Gastroesophageal sphincter (tissue), 4 donors: ENCODE measurements at regions not wholly inside any gene's neighbourhood (a gene's known extent, or its start where the extent isn't known, plus 50 kb on each side); places are given as distances from the start of the nearest gene placed in this dataset.
"Not testable (repeated sequence)": the region's sequence is repeated elsewhere in the genome, so short reads cannot be mapped to it uniquely, and the experiment has no call there.

Experiments
- ATAC-seq: fragments of 150-250 bp; one replicate; pipeline ENCODE4 v1.9.1; 2016; ENCODE audit warnings: mild to moderate bottlenecking, moderate library complexity
- H3K27ac ChIP-seq, 4 donors: fragments of 200-600 bp; sonication (generic) in 3 of 4; 1 replicate in 3 of 4; 2 replicates in 1 of 4; pipeline ENCODE4 v1.5.1; 2016 to 2019
- H3K27me3 ChIP-seq: fragments of 200-600 bp; sonication (generic); one replicate; pipeline ENCODE4 v1.5.1; 2019
- H3K36me3 ChIP-seq, 2 donors: fragments of 200-600 bp; sonication (generic); one replicate each; pipeline ENCODE4 v1.5.1; 2019; ENCODE audit warnings: control low read depth in 1 of 2
- H3K4me1 ChIP-seq, 3 donors: fragments of 200-600 bp; sonication (generic); 1 replicate in 2 of 3; 2 replicates in 1 of 3; pipeline ENCODE4 v1.5.1; 2016 to 2019; ENCODE audit warnings: control low read depth in 2 of 3
- H3K4me3 ChIP-seq, 2 donors: fragments of 200-600 bp; sonication (generic); one replicate each; pipeline ENCODE4 v1.5.1; 2019; ENCODE audit warnings: mild to moderate bottlenecking in 1 of 2, moderate library complexity in 1 of 2
- H3K9me3 ChIP-seq, 3 donors: fragments of 200-600 bp; sonication (generic); one replicate each; pipeline ENCODE4 v1.5.1; 2017 to 2019; ENCODE audit warnings: control low read depth in 2 of 3
- CTCF ChIP-seq, 4 experiments: fragments of 200-600 bp in 2 of 4; fragments of 450-650 bp in 2 of 4; sonication (generic) in 1 of 4; IDR thresholded peaks; one replicate each; pipeline ENCODE4 v1.5.1; 2017 to 2019; ENCODE audit warnings: antibody characterized with exemption in 4 of 4, mild to moderate bottlenecking in 2 of 4, moderate library complexity in 2 of 4
- EP300 ChIP-seq: sonication (generic); formaldehyde crosslinking; IDR thresholded peaks from one replicate; pipeline ENCODE4 v1.6.1; 2017; ENCODE audit warnings: antibody characterized with exemption, mild to moderate bottlenecking
- POLR2A ChIP-seq, 2 donors: fragments of 450-650 bp; IDR thresholded peaks; one replicate each; pipeline ENCODE4 v1.6.1; 2017; ENCODE audit warnings: antibody characterized with exemption in 2 of 2, mild to moderate bottlenecking in 2 of 2, moderate library complexity in 1 of 2
- POLR2AphosphoS5 ChIP-seq: sonication (generic); formaldehyde crosslinking; IDR thresholded peaks from one replicate; pipeline ENCODE4 v1.6.1; 2017; ENCODE audit warnings: antibody characterized with exemption
- WGBS, 2 donors: methylation state at CpG; one replicate each; pipeline ENCODE4 v1.1.5; 2018; ENCODE audit warnings: low coverage in 1 of 2; 5-methylcytosine and 5-hydroxymethylcytosine counted together

DNA sequence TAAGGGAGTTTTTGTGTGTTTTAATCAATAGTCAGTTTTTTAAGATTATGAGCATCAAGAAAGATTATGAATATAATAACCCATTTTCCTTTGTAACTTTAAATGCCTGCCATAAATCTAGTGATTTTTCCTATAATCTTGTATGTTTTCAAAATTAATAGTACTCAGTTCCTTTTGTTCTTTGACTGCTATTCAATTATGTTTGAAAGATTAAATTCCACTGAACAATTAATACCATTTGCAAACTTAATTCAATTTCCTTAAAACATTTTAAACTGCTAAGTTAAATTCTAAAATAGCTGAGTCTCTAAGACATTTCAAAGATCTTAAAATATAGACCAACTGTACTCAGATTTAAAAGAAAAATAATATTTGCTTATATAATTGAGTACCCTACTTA is 1173.9 kb upstream of the TMEFF2 start:
- Histone ChIP-seq H3K27me3 (no peaks in the 10 kb centered on the region), H3K27ac (no peak overlapping the region), H3K9me3 (no peaks in the 10 kb centered on the region), H3K4me3 (no peak overlapping the region), H3K4me1 (no peaks in the 10 kb centered on the region), H3K36me3 (no peaks in the 10 kb centered on the region)
- TF ChIP-seq EP300, result no peak
- TF ChIP-seq POLR2A (IDR thresholded peaks at IDR 0.05), result no peak
- no peak for TF ChIP-seq CTCF (IDR thresholded peaks at IDR 0.05)
- TF ChIP-seq POLR2AphosphoS5, result no peak
- no peak for ATAC-seq

DNA sequence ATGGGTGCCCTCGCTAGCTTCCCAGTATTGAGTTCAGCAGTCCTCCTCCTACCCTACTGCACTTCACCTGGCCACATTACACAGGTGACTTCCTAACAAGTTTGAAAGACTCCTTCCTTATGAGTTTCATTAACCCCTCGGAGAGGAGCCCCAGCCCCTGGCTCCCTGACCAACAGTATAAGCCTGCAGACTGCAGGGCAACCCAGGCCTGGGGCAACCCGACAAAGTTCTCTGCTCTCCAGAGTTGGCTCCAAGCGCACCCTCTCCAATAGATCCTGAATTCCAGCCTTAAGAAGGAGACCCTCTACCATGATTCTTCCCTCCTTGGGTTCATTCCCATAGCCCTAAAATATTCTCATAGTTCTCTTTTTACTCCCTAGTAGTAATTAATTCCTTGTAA is 1162.8 kb upstream of the TMEFF2 start:
- Histone ChIP-seq H3K9me3 (no peaks in the 10 kb centered on the region), H3K27ac (no peak overlapping the region), H3K36me3 (no peaks in the 10 kb centered on the region), H3K27me3 (no peaks in the 10 kb centered on the region), H3K4me1 (no peaks in the 10 kb centered on the region), H3K4me3 (no peak overlapping the region)
- 93% methylated on average over 2 to 3 of the region's 4 CpGs for WGBS, 2 donors
- TF ChIP-seq CTCF (IDR thresholded peaks at IDR 0.05) (no peak), EP300 (no peak), POLR2A (IDR thresholded peaks at IDR 0.05) (no peak)
- no peak for ATAC-seq

- not testable (repeated sequence) for H3K4me3 ChIP-seq, H3K27ac ChIP-seq, H3K4me1 ChIP-seq, ATAC-seq, H3K36me3 ChIP-seq, H3K9me3 ChIP-seq, H3K27me3 ChIP-seq
- 90 to 92% methylated on average over 9 to 12 of the region's 13 CpGs for WGBS, 2 donors
Measured at GRCh38 chr2:193352665-193353242, 1158.0 kb upstream of the TMEFF2 start.

DNA sequence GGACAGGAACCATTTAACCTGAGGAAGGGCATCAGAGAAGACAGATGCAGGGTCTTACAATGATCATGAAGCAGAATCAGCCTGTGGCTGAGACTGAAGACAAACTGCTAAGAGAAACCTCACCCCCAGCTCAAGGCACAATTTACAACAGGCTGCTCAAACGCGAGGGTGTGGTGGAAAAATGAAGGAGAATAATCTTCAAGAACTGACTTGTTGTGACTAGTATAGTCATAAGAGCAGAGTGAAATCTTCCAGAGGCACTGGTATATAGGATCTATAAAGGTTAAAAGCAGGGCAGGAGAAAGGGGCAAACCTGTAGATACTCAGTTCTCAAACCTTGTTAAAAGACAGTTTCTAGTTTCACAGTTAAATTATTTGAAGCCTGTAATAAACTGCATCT is 1155.8 kb upstream of the TMEFF2 start:
- no peak for TF ChIP-seq CTCF (IDR thresholded peaks at IDR 0.05)
- TF ChIP-seq POLR2A (IDR thresholded peaks at IDR 0.05), result no peak
- no peak for TF ChIP-seq POLR2AphosphoS5
- no peak for TF ChIP-seq EP300
- no peak overlapping the region for H3K4me3 ChIP-seq
- H3K27me3 ChIP-seq, result no peaks in the 10 kb centered on the region
- ATAC-seq, result no peak
- WGBS, 2 donors, result 83 to 94% methylated on average over 2 of the region's 2 CpGs
- H3K4me1 ChIP-seq, result no peaks in the 10 kb centered on the region
- H3K27ac ChIP-seq, result no peak overlapping the region
- no peaks in the 10 kb centered on the region for H3K36me3 ChIP-seq
- H3K9me3 ChIP-seq, result no peaks in the 10 kb centered on the region

DNA sequence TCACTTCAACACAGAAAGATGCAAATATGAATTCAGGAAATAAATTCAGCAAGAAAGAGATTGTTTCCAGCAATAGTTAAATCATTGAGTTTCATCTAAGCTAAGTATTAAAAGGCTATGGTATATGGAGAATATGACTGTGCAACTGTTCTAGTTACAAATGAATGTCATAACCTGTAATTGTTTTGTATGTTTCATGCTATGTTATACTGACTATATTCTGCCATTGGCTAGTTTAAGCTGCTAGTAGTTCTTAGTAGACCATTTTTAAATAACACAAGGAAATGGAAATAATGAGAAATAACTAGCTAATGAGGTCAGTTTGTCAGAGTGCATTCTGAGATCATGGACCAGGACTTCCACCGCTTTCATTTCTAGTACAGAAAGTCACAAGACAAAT is 1154.9 kb upstream of the TMEFF2 start:
- WGBS, 2 donors, result 47 to 56% methylated on average over 1 of the region's 1 CpG
- no peak for ATAC-seq
- H3K4me1 ChIP-seq, result no peaks in the 10 kb centered on the region

More for the DNA sequence above, 1154.9 kb upstream of the TMEFF2 start:
- no peaks in the 10 kb centered on the region for H3K36me3 ChIP-seq
- H3K4me3 ChIP-seq, result no peak overlapping the region
- H3K27me3 ChIP-seq, result no peaks in the 10 kb centered on the region
- H3K27ac ChIP-seq, result no peak overlapping the region
- no peaks in the 10 kb centered on the region for H3K9me3 ChIP-seq
- TF ChIP-seq CTCF (IDR thresholded peaks at IDR 0.05) (no peak), EP300 (no peak), POLR2AphosphoS5 (no peak), POLR2A (IDR thresholded peaks at IDR 0.05) (no peak)
